GM12891 (cell line): ENCODE measurements at regions not wholly inside any gene's neighbourhood (a gene's known extent, or its start where the extent isn't known, plus 50 kb on each side); places are given as distances from the start of the nearest gene placed in this dataset.
"Not testable (repeated sequence)": the region's sequence is repeated elsewhere in the genome, so short reads cannot be mapped to it uniquely, and the experiment has no call there.

Experiments used
- DNase-seq: peaks from one replicate; pipeline ENCODE4 v3.0.0; 2011; ENCODE audit warnings: low spot score; ENCODE audit not compliant: insufficient read length
- FAIRE-seq: peaks from 2 replicates; lab custom pipeline; 2011; peaks lifted over from hg19 to GRCh38; lab: Jason Lieb, UNC
- PAX5 ChIP-seq: IDR thresholded peaks from 2 replicates; pipeline ENCODE4 v1.6.1; 2011; ENCODE audit warnings: low read length, moderate library complexity, mild to moderate bottlenecking; ENCODE audit not compliant: insufficient read depth, severe bottlenecking
- POLR2A ChIP-seq: IDR thresholded peaks from 2 replicates; pipeline ENCODE4 v1.6.1; 2011; ENCODE audit warnings: low read depth, low read length, control low read depth
- POLR2AphosphoS5 ChIP-seq: IDR thresholded peaks from 2 replicates; pipeline ENCODE4 v1.6.1; 2011; ENCODE audit warnings: low read depth, low read length, control low read depth
- POU2F2 ChIP-seq: IDR thresholded peaks from 2 replicates; pipeline ENCODE4 v1.6.1; 2011; ENCODE audit warnings: low read depth, mild to moderate bottlenecking, control low read depth, low read length, moderate library complexity
- SPI1 ChIP-seq: IDR thresholded peaks from 2 replicates; pipeline ENCODE4 v1.6.1; 2011; ENCODE audit warnings: low read depth, low read length, control low read depth
- TAF1 ChIP-seq: IDR thresholded peaks from 2 replicates; pipeline ENCODE4 v1.6.1; 2011; ENCODE audit warnings: low read depth, low read length, control low read depth

DNA sequence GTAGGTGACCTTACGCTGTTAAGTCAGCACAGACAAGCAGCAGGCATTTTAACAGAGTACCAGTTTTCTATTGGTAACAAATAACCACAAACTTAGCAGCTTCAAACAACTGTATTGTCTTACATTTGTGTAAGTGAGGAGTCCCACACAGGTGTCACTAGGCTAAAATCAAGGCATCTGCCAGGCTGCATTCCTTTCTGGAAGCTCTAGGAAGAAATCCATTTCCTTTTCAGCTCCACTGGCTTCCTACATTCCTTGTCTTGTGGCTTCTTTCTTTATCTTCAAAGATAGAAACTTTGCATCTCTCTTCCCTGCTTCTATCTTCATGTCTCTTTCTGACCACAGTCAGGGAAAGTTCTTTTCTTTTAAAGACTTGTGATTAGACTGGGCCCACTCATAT is 139.9 kb downstream of the TMEM144 start:
- FAIRE-seq (no peak), DNase-seq (no peak)
- no peak for TF ChIP-seq PAX5
- no peak for TF ChIP-seq SPI1
- no peak for TF ChIP-seq TAF1
- TF ChIP-seq POLR2AphosphoS5: no peak
- TF ChIP-seq POU2F2: no peak
- TF ChIP-seq POLR2A: no peak

DNA sequence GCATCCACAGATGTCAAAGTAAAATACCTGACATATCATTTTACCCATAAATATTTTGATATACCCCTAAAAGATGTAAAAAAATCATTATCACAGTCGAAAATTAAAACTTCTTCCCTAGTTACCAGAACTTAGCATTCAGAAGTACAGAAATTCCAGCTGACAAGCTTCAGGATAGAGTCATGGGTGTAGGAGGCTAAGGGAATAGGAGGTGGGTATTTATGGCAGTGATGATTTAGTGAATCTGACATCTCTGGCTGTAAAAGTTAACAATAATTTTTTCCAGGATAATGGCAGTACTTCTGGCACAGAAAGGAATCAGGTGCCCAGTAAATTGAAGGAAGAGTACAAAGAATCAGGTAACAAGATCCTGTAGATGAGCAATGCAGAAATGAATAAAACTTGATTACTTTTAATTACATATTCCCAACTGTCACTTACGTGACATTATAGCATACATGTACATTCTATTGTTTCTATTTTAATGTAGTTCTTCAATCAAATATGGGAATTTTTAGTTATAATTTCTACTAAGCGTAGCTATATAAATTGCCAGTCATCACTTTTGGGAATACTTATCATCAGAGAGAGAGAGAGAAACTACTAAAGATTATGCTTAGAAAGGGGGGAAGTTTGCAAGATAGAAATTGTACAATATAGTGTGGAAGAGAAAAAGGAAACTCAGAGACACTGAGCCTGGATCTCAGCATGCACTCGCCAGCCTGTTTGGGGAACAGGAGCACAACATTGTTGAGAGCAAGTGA is 143.4 kb downstream of the TMEM144 start:
- FAIRE-seq (no peak), DNase-seq (no peak)
- TF ChIP-seq POU2F2 (no peak), SPI1 (no peak), PAX5 (no peak), TAF1 (no peak), POLR2AphosphoS5 (no peak), POLR2A (no peak)

DNA sequence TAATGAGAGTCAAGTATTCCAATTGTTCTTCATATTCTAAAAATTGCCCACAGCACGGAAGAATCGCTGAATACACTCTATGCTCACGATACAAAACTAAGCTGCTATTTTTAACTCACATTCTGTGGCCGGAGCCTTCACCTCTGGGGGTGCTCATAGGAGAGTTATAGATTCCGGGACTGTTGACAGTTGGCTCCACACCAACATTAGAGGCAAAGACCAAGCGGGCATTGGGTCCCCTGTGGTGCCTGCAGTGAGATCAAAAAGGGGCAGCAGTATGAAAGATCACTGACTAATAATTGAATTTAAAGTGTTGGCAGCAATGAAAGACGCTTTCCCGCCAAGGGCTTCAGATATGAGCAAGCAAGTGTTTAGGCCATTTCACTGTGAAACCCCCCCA is 146.0 kb downstream of the TMEM144 start:
- TF ChIP-seq POLR2AphosphoS5 (no peak), POLR2A (no peak), TAF1 (no peak), SPI1 (no peak), POU2F2 (no peak), PAX5 (no peak)
- no peak for DNase-seq
- no peak for FAIRE-seq

DNA sequence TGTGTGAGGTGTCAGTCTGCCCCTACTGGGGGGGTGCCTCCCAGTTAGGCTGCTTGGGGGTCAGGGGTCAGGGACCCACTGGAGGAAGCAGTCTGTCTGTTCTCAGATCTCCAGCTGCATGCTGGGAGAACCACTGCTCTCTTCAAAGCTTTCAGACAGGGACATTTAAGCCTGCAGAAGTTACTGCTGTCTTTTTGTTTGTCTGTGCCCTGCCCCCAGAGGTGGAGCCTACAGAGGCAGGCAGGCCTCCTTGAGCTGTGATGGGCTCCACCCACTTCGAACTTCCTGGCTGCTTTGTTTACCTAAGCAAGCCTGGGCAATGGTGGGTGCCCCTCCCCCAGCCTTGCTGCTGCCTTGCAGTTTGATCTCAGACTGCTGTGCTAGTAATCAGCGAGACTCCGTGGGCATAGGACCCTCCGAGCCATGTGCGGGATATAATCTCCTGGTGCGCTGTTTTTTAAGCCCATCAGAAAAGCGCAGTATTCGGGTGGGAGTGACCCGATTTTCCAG is 153.7 kb upstream of the RXFP1 start:
- not testable (repeated sequence) for FAIRE-seq, DNase-seq

DNA sequence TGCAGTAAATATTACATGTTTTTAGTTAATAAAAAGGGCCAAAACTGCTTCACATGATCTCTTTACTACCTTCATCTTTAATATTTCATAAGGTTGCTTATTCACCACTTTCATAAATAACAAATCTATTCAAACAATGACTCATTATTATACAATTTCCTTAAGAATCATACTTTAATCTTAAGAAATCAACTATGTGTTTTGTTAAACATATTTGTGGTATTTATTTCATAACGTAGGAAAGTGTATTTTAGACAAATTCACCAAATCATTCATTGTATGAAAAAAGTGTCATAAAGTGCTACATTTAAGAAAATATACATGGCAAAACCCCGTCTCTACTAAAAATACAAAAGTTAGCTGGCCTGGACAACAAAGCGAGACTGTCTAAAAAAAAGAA is 150.5 kb upstream of the RXFP1 start:
- TF ChIP-seq TAF1 (no peak), POLR2AphosphoS5 (no peak), POU2F2 (no peak)
- FAIRE-seq: no peak
- DNase-seq: no peak

DNA sequence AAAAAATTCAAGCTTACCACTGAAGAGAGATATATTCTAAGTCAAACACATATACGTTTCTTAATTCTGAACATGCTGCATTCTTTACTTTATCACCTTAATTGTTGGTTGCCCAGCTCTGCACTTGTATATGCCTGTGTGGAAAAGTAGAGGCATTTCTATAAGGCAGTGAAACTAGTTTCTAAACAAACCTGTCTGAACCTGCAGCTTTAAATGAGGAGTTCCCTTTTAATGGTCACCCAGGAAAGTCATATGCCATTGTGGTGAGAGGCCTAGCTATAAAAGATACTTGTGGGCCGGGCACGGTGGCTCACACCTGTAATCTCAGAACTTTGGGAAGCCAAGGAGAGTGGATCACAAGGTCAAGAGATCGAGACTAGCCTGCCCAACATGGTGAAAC is 147.4 kb upstream of the RXFP1 start:
- FAIRE-seq: no peak
- TF ChIP-seq PAX5 (no peak), POLR2AphosphoS5 (no peak)

DNA sequence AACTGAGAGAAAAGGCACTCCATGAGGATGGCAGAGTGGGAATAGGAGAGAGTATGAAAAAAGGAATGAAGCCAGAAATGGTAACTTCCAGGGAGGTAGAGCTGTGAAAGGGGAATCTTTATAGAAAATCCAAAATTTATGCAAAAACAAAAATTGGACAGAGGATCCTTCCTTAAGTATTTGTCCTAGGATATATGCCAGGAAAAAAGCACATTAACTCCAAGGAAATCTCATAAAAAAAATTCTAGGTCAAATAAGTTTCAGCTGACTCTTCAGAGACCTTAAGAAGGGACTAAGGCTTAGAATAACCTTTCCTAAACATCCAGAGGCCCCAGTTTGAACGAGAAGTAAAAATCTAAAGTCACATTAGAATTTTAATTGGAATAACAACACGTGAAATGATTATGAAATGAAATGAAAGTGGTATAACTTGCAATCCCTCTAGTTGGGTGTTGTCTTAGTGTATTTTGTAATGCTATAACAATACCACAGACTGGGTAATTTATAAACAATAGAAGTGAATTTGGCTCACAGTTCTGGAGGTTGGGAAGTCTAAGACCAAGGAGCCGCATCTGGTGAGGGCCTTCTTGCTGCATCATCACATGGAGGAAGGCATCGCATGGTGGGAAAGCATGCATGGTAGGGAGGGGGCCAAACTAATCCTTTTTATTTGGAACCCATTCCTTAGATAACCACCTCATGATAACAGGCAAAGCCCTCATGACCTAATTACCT is 145.4 kb upstream of the RXFP1 start:
- FAIRE-seq: no peak
- TF ChIP-seq POLR2A: no peak
- TF ChIP-seq PAX5: no peak
- no peak for TF ChIP-seq POU2F2
- no peak for TF ChIP-seq SPI1
- no peak for TF ChIP-seq POLR2AphosphoS5
- no peak for TF ChIP-seq TAF1
- DNase-seq: no peak

More for the DNA sequence above, 147.4 kb upstream of the RXFP1 start:
- no peak for DNase-seq

DNA sequence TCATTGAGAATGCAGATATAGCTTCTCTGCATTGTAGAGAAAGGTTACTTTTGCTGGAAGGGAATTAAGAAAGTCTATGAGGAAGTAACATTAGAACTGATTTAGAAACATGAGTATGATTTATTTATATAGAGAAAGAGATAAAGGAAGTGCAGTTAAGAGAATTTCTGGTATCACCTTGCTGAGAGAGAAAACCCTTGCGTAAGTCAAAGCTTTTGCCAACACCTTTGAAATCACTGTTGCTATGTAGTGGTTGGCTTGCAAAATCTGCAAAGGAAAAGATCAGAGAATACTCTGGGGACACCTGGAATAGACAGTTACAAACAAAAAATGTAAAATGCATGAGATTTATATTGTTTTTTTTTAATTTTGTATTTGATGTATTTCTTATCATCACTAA is 137.3 kb upstream of the RXFP1 start:
- no peak for FAIRE-seq
- TF ChIP-seq POLR2A (no peak), PAX5 (no peak)
- DNase-seq: no peak

DNA sequence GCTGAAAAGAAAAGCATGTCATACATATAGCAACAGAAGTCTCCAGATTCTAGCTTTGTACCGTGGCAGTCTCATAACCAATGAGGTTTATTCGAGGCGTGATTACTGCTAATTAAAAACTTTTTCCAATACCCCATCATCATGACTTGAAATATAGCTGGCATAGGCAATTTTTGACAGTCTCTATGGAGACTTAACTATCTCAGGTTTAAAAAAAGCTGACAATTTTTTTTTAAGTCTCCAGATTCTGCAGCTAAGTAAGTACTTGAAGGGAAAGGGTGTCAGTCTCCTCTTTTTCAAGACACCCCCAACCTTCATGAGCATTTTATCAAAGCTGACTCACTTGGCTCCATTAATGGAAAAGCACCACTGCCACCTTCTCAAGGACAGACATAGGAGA is 126.3 kb upstream of the RXFP1 start:
- DNase-seq: no peak
- FAIRE-seq: no peak
- TF ChIP-seq POLR2AphosphoS5 (no peak), TAF1 (no peak), POLR2A (no peak)

DNA sequence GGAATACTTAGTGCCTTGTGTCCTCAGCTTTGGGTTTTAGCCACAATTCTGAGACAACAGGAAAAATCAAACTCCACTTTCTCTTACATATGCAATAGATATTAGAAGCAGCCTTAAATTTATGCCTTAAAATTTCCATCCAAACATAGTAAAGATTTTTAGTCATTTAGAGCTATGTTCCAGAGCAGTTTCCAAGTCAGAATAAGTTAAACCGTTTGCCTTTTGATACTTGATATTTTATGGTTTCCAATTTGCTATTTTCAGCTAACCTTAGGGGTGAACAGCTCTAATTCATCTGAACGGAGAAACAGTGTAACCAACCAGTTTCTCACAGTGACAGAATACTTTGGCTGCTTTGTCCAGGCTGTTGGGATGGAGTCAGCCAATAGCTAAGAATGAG is 125.8 kb upstream of the RXFP1 start:
- no peak for DNase-seq
- no peak for FAIRE-seq
- no peak for TF ChIP-seq PAX5
- no peak for TF ChIP-seq TAF1
- no peak for TF ChIP-seq SPI1
- TF ChIP-seq POLR2A: no peak
- TF ChIP-seq POLR2AphosphoS5: no peak
- TF ChIP-seq POU2F2: no peak

DNA sequence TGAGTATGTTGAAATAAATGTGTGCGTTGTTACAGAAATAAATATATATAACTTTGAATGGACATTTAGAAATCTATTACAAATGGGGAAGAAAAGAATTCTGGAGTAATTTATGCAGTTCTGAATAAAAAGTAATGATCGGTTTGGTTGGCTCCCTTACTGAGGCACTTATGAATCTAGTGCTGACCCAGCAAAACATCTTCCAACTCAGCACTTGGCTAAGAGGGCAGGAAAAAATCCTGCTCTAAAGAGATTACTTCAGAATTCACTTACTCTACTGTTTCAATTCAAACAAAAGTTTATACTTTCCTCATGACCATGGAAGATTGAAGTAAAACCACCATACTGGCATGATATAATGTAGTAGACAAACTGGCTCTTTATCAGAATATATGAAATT is 123.9 kb upstream of the RXFP1 start:
- DNase-seq (no peak), FAIRE-seq (no peak)
- TF ChIP-seq POU2F2 (no peak), POLR2A (no peak), PAX5 (no peak), SPI1 (no peak), POLR2AphosphoS5 (no peak), TAF1 (no peak)

DNA sequence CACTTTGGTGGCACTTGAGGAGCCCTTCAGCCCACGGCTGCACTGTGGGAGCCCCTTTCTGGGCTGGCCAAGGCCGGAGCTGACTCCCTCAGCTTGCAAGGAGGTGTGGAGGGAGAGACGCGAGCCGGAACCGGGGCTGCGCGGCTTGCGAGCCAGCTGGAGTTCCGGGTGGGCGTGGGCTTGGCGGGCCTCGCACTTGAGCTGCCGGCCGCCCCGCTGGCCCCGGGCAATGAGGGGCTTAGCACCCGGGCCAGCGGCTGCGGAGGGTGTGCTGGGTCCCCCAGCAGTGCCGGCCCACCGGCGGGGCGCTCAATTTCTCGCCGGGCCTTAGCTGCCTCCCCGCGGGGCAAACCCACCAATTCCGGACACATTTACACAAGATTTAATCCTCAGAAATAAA is 113.7 kb upstream of the RXFP1 start:
- DNase-seq, FAIRE-seq: not testable (repeated sequence)
